Type B pancreatic cell (in vitro differentiated cells): ENCODE measurements at regions not wholly inside any gene's neighbourhood (a gene's known extent, or its start where the extent isn't known, plus 50 kb on each side); places are given as distances from the start of the nearest gene placed in this dataset.

Source experiments
- DNase-seq: peaks from one replicate; pipeline ENCODE4 v3.0.0; 2021; ENCODE audit warnings: mixed read lengths; ENCODE audit not compliant: unreplicated experiment; ENCODE audit errors: extremely low spot score
- H3K27ac Mint-ChIP-seq: 2 replicates; pipeline ENCODE4 v1.8.0; 2021; ENCODE audit warnings: mild to moderate bottlenecking, mixed read lengths
- H3K27me3 Mint-ChIP-seq: 2 replicates; pipeline ENCODE4 v1.8.0; 2021; ENCODE audit warnings: mixed read lengths
- H3K36me3 Mint-ChIP-seq: 2 replicates; pipeline ENCODE4 v1.8.0; 2021; ENCODE audit warnings: mixed read lengths
- H3K4me1 Mint-ChIP-seq: one replicate; pipeline ENCODE4 v1.8.0; 2021; ENCODE audit warnings: mixed read lengths; ENCODE audit not compliant: unreplicated experiment
- H3K4me3 Mint-ChIP-seq: 2 replicates; pipeline ENCODE4 v1.8.0; 2021; ENCODE audit warnings: mild to moderate bottlenecking, mixed read lengths
- H3K9me3 Mint-ChIP-seq: 2 replicates; pipeline ENCODE4 v1.8.0; 2021; ENCODE audit warnings: mixed read lengths
- TF ChIP-seq, protein P1 (sequence below): fragments of 200-600 bp; sonication (generic); conservative IDR thresholded peaks from 2 replicates; pipeline ENCODE4 v1.5.0; 2021; ENCODE audit warnings: antibody characterized with exemption, mild to moderate bottlenecking

DNA sequence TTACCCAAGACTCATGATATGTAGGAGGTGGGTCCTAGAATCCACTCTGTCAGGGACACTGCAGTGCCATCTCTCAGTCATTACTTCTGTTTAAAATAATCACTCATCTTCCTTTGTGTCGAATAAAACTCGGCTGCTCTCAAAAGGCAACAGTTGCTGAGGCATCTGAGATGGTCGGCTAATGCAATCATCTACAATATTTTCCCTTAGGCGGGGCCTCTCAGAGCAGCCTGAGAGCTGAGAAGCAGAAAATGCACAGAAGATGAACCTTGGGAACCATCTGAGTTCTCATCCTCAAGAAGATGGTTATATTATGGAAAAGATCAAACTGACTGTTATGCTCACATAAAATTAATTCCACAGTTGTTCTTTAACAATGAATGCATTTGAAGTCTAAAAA lies 1518.2 kb upstream of the TENM4 start:
- Mint-ChIP-seq H3K27me3 (no peaks in the 10 kb centered on the region), H3K27ac (no peak overlapping the region), H3K9me3 (no peaks in the 10 kb centered on the region), H3K4me1 (no peaks in the 10 kb centered on the region), H3K4me3 (no peak overlapping the region), H3K36me3 (no peaks in the 10 kb centered on the region)
- TF ChIP-seq, protein P1, sequence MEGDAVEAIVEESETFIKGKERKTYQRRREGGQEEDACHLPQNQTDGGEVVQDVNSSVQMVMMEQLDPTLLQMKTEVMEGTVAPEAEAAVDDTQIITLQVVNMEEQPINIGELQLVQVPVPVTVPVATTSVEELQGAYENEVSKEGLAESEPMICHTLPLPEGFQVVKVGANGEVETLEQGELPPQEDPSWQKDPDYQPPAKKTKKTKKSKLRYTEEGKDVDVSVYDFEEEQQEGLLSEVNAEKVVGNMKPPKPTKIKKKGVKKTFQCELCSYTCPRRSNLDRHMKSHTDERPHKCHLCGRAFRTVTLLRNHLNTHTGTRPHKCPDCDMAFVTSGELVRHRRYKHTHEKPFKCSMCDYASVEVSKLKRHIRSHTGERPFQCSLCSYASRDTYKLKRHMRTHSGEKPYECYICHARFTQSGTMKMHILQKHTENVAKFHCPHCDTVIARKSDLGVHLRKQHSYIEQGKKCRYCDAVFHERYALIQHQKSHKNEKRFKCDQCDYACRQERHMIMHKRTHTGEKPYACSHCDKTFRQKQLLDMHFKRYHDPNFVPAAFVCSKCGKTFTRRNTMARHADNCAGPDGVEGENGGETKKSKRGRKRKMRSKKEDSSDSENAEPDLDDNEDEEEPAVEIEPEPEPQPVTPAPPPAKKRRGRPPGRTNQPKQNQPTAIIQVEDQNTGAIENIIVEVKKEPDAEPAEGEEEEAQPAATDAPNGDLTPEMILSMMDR: no peak
- no peak for DNase-seq

- no peaks in the 10 kb centered on the region for H3K9me3 Mint-ChIP-seq
- TF ChIP-seq, protein P1: no peak
- H3K36me3 Mint-ChIP-seq: no peaks in the 10 kb centered on the region
- no peak overlapping the region for H3K4me3 Mint-ChIP-seq
- no peaks in the 10 kb centered on the region for H3K27me3 Mint-ChIP-seq
- DNase-seq: no peak
- no peak overlapping the region for H3K27ac Mint-ChIP-seq
- no peaks in the 10 kb centered on the region for H3K4me1 Mint-ChIP-seq
These were observed 1517.5 kb upstream of the TENM4 start for GRCh38 chr11:80958361-80958760.

DNA sequence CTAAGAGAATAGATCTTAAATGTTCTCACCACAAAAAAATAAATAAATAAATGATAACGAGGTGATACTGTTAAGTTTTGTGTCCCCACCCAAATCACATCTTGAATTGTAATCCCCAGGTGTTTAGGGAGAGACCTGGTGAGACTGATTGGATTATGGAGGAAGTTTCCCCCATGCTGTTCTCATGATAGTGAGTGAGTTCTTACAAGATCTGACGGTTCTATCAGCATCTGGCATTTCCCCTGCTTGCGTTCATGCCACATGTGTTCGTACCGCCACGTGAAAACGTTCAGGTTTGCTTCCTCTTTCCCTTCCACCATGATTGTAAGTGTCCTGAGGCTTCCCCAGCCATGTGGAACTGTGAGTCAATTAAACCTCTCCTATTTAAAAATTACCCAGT lies 1514.8 kb upstream of the TENM4 start:
- no peaks in the 10 kb centered on the region for H3K4me1 Mint-ChIP-seq
- DNase-seq: no peak
- no peak overlapping the region for H3K4me3 Mint-ChIP-seq
- H3K27me3 Mint-ChIP-seq: no peaks in the 10 kb centered on the region
- no peaks in the 10 kb centered on the region for H3K36me3 Mint-ChIP-seq
- H3K27ac Mint-ChIP-seq: no peak overlapping the region
- H3K9me3 Mint-ChIP-seq: peaks cover 2% of the 10 kb centered on the region
- TF ChIP-seq, protein P1: no peak

DNA sequence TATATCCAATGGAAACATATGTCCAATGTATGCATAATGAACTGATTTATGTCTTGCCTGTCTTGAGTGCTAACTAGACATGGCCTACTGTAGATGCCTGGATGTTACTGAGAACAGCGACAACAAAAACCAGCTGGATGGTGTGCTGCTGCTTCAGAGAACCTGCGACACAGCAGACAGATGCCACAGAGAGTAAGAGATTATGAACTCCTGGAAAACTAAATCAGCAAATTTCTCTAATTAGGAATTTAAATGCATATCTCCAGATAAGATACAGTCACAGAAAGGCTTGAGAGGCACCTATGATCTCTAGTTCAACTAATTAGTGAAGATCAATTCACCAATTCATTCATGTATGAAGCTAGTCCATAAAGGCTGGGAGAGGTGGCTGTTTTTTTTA lies 1508.0 kb upstream of the TENM4 start:
- Mint-ChIP-seq H3K4me3 (no peak overlapping the region), H3K9me3 (peaks cover 7% of the 10 kb centered on the region), H3K4me1 (no peaks in the 10 kb centered on the region), H3K27me3 (no peaks in the 10 kb centered on the region), H3K27ac (no peak overlapping the region), H3K36me3 (no peaks in the 10 kb centered on the region)
- DNase-seq: no peak
- TF ChIP-seq, protein P1: no peak

GRCh38 chr11:80944758-80945157 lies 1503.9 kb upstream of the TENM4 start:
- DNase-seq: no peak
- Mint-ChIP-seq H3K4me3 (no peak overlapping the region), H3K27ac (no peak overlapping the region), H3K27me3 (no peaks in the 10 kb centered on the region), H3K36me3 (no peaks in the 10 kb centered on the region), H3K4me1 (no peaks in the 10 kb centered on the region), H3K9me3 (no peaks in the 10 kb centered on the region)
- TF ChIP-seq, protein P1: no peak

- Mint-ChIP-seq H3K9me3 (no peaks in the 10 kb centered on the region), H3K36me3 (no peaks in the 10 kb centered on the region), H3K27ac (no peak overlapping the region), H3K4me3 (no peak overlapping the region), H3K4me1 (no peaks in the 10 kb centered on the region), H3K27me3 (no peaks in the 10 kb centered on the region)
- TF ChIP-seq, protein P1: no peak
- DNase-seq: no peak
These were observed 1502.4 kb upstream of the TENM4 start for GRCh38 chr11:80943226-80943625.
